MCF 10A (cell line): ENCODE measurements at regions not wholly inside any gene's neighbourhood (a gene's known extent, or its start where the extent isn't known, plus 50 kb on each side); places are given as distances from the start of the nearest gene placed in this dataset.

Source experiments
- BruUV-seq: library from RNA; stranded (reverse); fragments of 400-500 nt; replicated peaks from 2 replicates; lab custom pipeline; 2021; lab: Mats Ljungman, UMichigan
- CTCF ChIA-PET: fragments of 300-600 bp; sonication (Branson Sonifier 250); formaldehyde crosslinking; extraction: SDS; loops from one replicate; lab custom pipeline; 2021; ENCODE audit warnings: antibody characterized with exemption, inconsistent platforms; lab: Yijun Ruan, JAX
- POLR2A ChIA-PET: fragments of 300-600, 350-650 bp; sonication (Branson Sonifier 250); formaldehyde crosslinking; extraction: SDS; loops from one replicate; lab custom pipeline; 2020; ENCODE audit warnings: antibody characterized with exemption, inconsistent platforms; lab: Yijun Ruan, JAX
- DNase-seq: peaks from one replicate; pipeline ENCODE4 v3.0.0-alpha.2; 2018; ENCODE audit not compliant: unreplicated experiment
- H3K27ac Mint-ChIP-seq: one replicate; pipeline ENCODE4 v1.8.0; 2022; ENCODE audit warnings: mild to moderate bottlenecking, low read depth, mixed read lengths; ENCODE audit not compliant: unreplicated experiment
- H3K27me3 Mint-ChIP-seq: one replicate; pipeline ENCODE4 v1.8.0; 2022; ENCODE audit warnings: mixed read lengths; ENCODE audit not compliant: insufficient read depth, unreplicated experiment
- H3K36me3 Mint-ChIP-seq: one replicate; pipeline ENCODE4 v1.8.0; 2022; ENCODE audit warnings: mild to moderate bottlenecking, moderate library complexity, mixed read lengths; ENCODE audit not compliant: insufficient read depth, unreplicated experiment
- H3K4me1 Mint-ChIP-seq: one replicate; pipeline ENCODE4 v1.8.0; 2022; ENCODE audit warnings: mixed read lengths; ENCODE audit not compliant: insufficient read depth, unreplicated experiment
- H3K4me3 Mint-ChIP-seq: one replicate; pipeline ENCODE4 v1.8.0; 2022; ENCODE audit warnings: mild to moderate bottlenecking, moderate library complexity, mixed read lengths; ENCODE audit not compliant: unreplicated experiment
- H3K9me3 Mint-ChIP-seq: one replicate; pipeline ENCODE4 v1.8.0; 2022; ENCODE audit warnings: mixed read lengths; ENCODE audit not compliant: unreplicated experiment
- intact Hi-C: fragments of 100-400 bp; cut with micrococcal nuclease; formaldehyde crosslinking; loops from 2 replicates; pipeline ENCODE4 v1.14.1; 2022
- TF ChIP-seq, protein P1 (sequence below): fragments of 200-600 bp; IDR thresholded peaks from one replicate; pipeline ENCODE4 v1.8.0; 2022; ENCODE audit warnings: antibody characterized with exemption, mild to moderate bottlenecking; ENCODE audit not compliant: unreplicated experiment

DNA sequence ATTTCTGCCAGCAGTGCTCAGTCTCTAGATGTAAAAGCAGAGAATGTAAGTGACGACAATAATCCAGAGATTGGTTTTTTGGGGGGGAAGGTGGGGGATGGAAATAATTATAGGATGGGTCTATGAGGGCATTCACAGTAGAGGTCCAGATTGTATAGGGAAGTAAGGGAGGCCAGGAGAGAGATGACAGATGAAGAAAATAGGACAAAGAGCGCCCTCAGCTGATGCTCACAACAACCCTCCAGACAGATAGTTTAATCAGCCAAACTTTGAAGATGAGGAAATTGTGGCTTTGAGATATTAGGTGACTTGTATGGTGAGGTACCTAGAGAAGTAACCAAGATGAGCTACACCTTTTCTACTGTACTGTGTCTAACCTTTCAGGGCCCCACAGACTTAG, 137.9 kb downstream of the MAGEB17 start:
- DNase-seq, result no peak
- Mint-ChIP-seq H3K27ac (no peak overlapping the region), H3K4me1 (no peaks in the 10 kb centered on the region), H3K9me3 (no peaks in the 10 kb centered on the region), H3K36me3 (no peaks in the 10 kb centered on the region), H3K27me3 (peaks cover 28% of the 10 kb centered on the region), H3K4me3 (no peak overlapping the region)
- POLR2A ChIA-PET, result interaction anchor here (0.7 kb wide), 1 partner anchor 713 kb away, joined by 3 read pairs; no protein-coding TSS in a partner anchor
- TF ChIP-seq, protein P1, sequence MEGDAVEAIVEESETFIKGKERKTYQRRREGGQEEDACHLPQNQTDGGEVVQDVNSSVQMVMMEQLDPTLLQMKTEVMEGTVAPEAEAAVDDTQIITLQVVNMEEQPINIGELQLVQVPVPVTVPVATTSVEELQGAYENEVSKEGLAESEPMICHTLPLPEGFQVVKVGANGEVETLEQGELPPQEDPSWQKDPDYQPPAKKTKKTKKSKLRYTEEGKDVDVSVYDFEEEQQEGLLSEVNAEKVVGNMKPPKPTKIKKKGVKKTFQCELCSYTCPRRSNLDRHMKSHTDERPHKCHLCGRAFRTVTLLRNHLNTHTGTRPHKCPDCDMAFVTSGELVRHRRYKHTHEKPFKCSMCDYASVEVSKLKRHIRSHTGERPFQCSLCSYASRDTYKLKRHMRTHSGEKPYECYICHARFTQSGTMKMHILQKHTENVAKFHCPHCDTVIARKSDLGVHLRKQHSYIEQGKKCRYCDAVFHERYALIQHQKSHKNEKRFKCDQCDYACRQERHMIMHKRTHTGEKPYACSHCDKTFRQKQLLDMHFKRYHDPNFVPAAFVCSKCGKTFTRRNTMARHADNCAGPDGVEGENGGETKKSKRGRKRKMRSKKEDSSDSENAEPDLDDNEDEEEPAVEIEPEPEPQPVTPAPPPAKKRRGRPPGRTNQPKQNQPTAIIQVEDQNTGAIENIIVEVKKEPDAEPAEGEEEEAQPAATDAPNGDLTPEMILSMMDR, result no peak
- BruUV-seq, result no TSS peak
- intact Hi-C loops, result no loop called here
- CTCF ChIA-PET, result interaction anchor here (0.7 kb wide), 1 partner anchor 94 kb away, joined by 3 read pairs; no protein-coding TSS in a partner anchor

DNA sequence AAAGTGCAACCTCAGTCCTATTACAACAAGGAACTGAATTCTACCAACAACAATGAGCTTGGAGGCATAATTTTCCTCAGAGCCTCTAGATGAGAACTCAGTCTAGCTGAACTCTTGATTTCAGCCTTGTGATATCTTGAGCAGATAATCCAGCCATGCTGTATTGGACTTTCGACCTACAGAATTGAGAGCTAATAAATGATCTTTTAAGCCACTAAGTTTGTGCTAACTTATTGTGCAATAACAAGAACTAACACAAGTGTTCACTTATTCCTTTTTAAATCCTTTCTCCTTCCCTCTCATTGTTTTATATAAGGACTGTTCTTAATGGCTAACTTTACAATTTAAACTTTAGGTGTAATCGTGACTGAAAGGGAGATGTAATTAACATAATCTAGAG, 140.7 kb downstream of the MAGEB17 start:
- no TSS peak for BruUV-seq
- peaks cover 51% of the 10 kb centered on the region for H3K27me3 Mint-ChIP-seq
- no peaks in the 10 kb centered on the region for H3K4me1 Mint-ChIP-seq
- ChIA-PET CTCF (interaction anchor here (0.5 kb wide), 1 partner anchor 369 kb away, joined by 4 read pairs; no protein-coding TSS in a partner anchor), POLR2A (no interaction called here)
- intact Hi-C loops, result no loop called here
- no peaks in the 10 kb centered on the region for H3K36me3 Mint-ChIP-seq
- TF ChIP-seq, protein P1, result no peak
- no peak for DNase-seq
- H3K27ac Mint-ChIP-seq, result no peak overlapping the region
- H3K9me3 Mint-ChIP-seq, result no peaks in the 10 kb centered on the region
- no peak overlapping the region for H3K4me3 Mint-ChIP-seq

DNA sequence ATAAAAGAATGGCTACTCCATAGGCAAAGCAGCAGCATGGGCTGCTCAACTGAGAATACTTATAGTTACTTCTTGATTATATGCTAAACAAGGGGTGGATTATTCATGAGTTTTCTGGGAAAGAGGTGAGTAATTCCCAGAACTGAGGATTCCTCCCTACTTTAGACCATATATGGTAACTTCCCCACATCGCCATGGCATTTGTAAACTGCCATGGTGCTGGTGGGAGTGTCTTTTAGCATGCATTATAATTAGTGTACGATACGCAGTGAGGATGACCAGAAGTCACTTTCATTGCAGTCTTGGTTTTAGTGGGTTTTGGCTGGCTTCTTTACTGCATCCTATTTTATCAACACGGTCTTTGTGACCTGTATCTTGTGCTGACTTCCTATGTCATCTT, 141.5 kb downstream of the MAGEB17 start:
- H3K9me3 Mint-ChIP-seq, result no peaks in the 10 kb centered on the region

DNA sequence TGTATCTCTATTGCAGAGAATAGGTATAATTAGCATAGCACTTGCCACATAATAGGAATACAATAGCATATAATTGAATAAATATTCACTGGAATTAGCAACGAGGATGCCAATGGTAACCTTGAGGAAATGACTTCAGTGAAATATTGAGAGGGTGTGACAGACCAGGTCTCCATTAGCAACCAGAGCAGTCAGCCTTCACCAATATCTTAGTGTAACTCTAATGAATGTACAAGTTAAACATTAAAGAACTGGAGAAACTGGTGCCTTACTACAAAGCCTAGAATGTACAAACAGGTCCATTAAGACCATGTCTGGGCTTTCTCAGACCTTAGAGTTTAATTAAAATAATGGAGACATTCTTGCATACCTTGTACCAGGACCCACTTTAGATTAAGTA, 143.0 kb downstream of the MAGEB17 start:
- DNase-seq, result no peak
- H3K4me3 Mint-ChIP-seq, result no peak overlapping the region
- H3K27me3 Mint-ChIP-seq, result peaks cover 71% of the 10 kb centered on the region
- no TSS peak for BruUV-seq
- peaks cover 6% of the 10 kb centered on the region for H3K36me3 Mint-ChIP-seq
- intact Hi-C loops, result no loop called here
- no peaks in the 10 kb centered on the region for H3K4me1 Mint-ChIP-seq
- ChIA-PET CTCF (no interaction called here), POLR2A (no interaction called here)
- H3K27ac Mint-ChIP-seq, result no peak overlapping the region
- TF ChIP-seq, protein P1, result no peak
- H3K9me3 Mint-ChIP-seq, result no peaks in the 10 kb centered on the region

More for the DNA sequence above, 141.5 kb downstream of the MAGEB17 start:
- no TSS peak for BruUV-seq
- Mint-ChIP-seq H3K27ac (no peak overlapping the region), H3K27me3 (peaks cover 59% of the 10 kb centered on the region), H3K4me1 (no peaks in the 10 kb centered on the region), H3K4me3 (no peak overlapping the region), H3K36me3 (peaks cover 6% of the 10 kb centered on the region)
- TF ChIP-seq, protein P1, result no peak
- intact Hi-C loops, result no loop called here
- ChIA-PET POLR2A (no interaction called here), CTCF (no interaction called here)
- no peak for DNase-seq
